HG03457 (cell line): ENCODE measurements at regions not wholly inside any gene's neighbourhood (a gene's known extent, or its start where the extent isn't known, plus 50 kb on each side); places are given as distances from the start of the nearest gene placed in this dataset.

Experiments
- ATAC-seq: cut with Tn5 transposase; IDR thresholded peaks from one replicate; pipeline ENCODE4 v1.9.1; 2021; ENCODE audit warnings: moderate number of reproducible peaks; ENCODE audit not compliant: unreplicated experiment

DNA sequence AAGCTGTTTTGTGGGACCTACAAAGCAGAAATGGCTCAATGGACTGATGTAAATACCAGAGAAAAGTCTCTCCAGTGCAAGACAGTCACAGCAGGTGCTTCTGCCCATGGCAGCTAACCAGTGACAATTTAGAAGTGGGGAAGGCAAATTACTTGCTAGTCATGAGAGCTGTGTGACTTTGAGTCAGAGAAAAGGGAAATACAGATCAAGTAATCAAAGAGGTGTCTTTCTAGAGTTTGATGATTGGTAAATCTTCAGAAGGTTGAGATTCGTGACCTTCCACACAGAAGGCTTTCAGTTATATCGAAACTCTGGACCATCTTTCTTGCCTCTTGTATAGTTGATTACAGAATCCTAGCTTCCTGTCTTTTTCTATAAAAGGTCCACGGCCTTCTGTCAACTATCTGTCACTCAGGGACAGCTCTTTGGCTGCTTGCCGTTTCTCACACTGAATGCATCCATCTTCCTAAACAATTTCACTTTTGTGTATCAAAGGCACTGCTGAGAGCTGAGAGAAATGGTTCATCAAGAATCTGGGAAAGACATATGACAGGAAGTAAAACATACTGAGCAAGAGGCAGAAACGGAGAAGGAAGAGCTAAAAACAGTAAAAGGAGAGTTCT lies 993.9 kb upstream of the ACO1 start:
- no peak for ATAC-seq

DNA sequence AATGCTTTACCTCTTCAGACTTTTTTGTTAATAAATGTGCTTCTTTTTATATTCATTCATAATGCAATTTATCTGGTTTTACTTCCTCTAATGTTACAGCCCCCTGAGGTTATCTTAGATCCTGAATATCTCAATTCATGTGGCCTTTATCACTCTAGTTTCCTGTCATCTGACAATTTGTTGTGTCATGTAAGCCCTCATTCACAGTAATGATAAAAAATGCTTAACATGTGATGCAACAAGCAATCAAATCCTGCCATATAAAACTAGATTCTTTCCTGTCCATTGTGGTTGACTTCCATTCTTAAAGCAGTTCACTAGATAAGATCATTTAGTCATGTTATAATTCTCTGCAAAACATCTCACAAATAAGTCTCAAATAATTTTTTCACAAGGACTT lies 991.2 kb upstream of the ACO1 start:
- ATAC-seq, result no peak

DNA sequence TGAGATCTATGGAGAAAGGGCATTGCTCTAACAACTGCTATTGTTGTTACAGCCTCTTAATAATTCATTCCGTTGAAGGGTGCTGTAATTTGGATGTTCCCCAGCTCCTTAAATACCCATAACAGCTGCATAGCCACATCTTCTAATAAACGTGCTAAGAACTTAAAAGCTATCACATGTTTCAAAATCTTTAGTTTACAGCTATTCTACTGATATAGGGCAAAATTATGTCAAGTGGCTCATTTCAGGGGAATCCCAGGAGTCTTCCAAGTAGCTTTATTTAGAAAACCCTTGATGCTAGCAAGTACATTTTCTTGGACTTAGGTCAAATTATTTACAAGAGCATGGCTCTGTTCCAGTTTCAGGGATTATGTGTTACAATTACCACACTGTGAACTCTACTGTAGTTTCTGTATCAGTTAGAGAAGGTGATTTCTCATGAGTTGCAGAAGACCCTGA lies 990.4 kb upstream of the ACO1 start:
- ATAC-seq, result peak; percentile 61

DNA sequence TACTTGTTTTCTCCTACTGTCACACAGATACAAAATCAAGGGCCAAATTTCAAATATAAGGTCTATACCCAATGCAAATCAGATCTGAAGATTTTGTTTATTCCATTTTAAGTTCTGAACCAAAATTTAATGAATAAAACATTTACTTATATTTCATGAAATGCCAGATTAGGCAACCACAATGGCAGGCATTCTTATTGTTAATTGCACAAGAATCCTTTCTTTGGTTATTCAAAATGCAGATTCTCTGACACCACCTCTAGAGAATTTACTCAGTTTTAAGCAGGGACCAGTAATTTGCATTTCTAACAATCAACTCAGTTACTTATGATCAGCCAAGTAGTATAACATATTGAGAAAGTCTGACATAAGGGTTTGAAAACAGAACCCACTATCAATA lies 972.4 kb upstream of the ACO1 start:
- ATAC-seq, result no peak

DNA sequence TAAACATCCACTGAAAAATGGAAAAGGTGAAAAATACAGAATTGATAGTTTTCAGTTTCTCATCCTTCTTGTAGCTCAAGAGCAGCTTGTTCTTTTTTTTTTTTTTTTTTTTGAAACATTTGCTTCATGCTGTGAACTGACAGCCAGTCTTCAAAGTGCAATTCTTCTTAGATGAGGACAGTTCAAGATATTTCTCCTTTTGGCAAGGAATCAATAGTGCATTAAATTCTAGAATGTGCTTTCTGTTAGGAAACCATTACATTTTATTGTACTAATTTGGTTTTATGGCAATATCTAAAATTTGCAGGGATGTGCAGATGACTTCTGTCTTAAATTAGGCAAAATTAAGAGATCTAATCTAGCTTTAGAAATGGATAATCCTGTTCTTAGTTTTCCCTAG lies 969.3 kb upstream of the ACO1 start:
- ATAC-seq, result no peak

DNA sequence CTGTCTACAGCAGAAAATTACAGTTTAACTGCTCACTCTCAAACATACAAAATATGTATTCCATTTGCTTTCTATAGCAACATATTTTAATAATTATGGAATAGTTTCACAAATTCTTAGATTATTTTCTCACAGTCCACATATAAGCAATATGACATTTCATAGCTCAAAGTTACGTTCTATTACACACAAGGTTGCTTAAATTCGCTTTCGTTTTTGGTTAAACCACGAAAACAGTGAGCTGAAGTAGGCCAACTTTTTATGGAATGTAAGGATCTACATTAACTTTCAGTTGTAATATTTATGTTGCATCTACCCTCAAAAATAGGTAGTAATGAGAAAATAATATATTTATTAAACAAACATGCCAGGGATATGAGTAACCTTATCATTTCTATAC lies 966.0 kb upstream of the ACO1 start:
- no peak for ATAC-seq

DNA sequence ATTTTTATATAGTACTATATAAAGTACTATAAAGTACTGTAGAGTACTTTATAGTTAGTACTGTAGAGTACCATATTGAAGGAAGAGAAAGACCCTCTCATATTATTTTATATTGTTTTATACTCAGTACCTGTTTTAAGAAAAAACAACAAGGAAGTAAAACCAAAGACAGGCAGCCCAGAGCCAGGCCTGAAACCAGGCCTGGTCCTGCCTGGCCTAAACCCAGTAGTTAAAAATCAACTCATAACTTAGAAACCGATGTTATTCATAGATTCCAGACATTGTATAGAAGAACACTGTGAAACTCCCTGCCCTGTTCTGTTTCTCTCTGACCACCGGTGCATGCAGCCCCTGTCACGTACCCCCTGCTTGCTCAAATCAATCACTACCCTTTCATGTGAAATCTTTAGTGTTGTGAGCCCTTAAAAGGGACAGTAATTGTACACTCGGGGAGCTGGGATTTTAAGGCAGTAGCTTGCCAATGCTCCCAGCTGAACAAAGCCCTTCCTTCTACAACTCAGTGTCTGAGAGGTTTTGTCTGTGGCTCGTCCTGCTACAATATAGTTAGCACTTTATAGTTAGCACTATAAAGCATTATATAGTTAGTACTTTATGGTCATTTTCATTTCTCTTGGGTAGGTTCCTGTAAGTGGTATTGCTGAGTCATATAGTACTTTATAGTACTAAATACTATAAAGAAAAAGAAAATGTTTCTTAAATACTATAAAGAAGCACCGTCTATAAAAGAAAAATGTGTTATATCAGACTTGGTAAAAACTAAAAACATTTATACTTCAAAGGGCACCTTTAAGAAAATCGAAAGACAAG lies 940.6 kb upstream of the ACO1 start:
- peak; percentile 70 for ATAC-seq

DNA sequence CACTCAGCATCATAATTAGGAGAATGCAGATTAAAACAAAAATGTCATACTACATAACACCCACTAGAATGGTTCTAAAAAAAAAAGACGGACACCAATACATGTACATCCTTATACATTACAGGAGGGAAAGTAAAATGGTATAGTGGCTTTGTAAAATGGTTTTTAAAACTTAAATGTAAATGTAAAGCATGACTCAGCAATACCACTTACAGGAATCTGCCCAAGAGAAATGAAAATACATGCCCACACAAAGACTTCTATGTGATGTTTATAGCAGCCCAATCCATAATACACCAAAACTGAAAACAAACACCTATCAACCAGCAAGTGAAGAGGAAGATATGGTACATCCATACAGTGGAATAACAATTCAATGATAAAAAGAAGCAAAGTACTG lies 939.1 kb upstream of the ACO1 start:
- ATAC-seq, result no peak

DNA sequence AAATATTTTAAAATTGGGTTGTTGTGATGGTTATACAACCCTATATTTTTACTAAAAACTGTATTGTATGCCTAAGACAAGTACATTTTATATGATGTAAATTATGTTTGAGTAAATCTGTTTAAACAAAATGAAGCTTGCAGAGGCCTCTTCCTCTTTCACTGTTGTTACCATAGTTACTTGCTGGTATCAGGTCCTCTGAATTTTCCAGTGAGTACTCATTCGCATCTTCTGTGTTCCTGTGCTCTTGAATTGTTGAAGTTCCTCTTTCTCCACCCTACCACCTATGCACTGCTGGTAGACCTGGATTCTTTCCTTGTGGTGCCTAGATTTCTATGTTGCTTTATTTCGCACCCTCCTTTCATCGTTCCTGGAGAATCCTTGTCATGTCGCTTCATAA lies 938.5 kb upstream of the ACO1 start:
- ATAC-seq, result peak; percentile 42

DNA sequence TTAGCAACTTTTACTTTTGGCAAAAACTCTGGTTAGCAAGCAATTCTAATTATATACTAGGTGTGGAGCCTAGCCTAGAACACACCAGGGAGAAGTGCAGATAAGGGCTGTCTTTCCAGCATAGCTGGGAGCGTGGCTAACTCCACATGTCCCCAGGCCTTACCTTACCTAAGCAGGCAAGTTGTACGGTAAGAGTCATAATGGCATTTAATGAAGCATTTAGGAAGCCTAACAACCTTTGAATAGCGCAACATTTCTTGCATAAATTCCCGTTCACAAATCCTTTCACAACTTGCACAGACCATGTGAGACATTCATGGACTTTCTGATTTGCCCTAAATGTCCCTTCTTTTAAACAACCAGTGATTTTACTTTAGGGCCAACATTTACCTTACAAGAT lies 917.4 kb upstream of the ACO1 start:
- ATAC-seq, result no peak

DNA sequence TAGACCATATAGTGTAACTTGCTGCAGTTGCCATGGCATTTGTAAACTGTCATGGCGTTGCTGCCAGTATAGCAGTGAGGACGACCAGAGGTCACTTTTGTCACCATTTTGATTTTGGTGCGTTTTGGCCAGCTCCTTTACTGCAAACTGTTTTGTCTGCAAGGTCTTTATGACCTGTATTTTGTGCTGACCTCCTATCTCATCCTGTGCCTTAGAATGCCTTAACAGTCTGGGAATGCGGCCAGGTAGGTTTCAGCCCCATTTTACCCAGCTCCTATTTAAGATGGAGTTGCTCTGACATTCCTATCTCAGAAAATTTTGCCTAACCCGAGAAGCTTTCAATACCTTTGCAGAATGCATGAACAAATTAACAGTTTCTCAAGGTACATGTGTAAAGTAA lies 914.4 kb upstream of the ACO1 start:
- ATAC-seq, result no peak

DNA sequence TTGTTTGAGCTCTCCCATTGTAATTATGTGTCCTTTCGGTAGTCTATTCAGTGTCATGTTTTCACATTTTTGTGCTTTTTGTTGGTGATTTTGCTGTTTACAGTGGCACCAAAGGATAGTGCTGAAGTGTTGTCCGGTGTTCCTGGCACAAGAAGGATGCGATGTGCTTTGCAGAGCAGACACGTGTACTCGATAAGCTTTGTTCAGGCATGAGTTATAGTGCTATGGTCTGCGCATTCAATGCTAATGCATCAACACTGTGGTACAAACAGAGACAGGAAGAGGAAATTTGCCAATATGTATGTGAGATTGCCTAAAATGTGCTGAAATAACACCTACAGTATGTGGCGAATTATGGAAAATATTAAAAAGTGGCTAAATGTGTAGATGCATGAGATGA lies 913.4 kb upstream of the ACO1 start:
- ATAC-seq, result no peak

DNA sequence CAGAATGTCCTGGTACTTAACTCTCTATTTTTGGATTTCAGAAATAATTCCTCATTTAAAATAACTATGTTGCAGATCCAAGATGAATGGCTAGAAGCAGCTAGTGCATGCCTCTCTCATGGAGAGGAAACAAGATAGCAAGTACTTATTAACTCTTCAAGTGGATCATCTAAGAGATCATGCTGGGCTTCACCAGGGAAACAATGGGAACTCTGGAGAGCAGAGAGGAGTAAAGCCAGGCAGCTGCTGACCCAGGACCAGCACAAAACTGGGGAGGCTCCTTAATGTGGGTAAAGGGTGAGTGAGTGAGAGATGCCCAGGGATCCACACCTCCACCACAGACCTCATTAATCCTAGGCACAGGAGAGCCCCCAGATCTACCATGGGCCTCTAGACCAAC lies 897.8 kb upstream of the ACO1 start:
- ATAC-seq, result no peak

DNA sequence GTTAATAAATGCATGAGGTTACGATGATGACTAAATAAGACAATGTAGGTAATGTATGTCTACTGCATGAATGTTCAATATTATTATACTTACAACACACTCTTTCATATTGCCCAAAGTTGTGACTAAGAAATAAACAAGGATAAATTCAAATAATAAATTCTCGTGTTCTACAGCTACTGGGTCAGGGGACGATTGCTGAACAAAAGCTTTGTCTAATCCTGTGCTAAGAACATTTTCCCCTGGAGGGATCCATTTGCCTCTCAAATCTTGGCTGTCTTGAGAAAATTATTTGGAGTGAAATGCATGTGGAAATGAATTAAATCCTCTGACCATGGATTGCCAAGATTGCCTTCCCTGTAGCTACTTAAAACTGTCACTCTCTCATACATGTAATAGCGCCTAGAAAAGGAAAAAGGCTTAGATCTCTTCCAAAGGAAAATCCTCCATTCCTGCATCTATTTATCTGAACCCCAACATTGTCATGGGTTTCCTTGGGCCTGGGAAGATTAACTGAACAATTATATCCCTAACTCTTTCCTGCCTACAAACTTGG lies 893.8 kb upstream of the ACO1 start:
- ATAC-seq, result no peak

DNA sequence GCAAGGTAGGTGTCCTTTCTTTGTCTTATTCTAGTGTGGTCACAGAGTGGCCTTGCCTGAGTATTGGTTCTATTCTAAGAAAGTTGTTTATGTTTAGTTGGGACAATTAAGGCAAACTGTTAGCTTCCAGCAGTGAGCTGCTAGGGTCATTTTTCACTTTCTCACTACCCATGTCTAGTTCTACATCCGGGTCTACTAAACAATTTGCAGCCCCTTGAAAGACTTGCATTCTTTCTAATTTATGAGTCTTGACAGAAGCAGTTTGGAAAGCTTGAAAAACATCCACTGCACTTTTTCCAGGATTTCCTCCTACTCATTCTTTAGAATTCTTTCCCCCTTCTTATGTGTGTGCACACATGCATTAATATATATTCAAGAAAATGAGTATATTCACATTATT lies 892.2 kb upstream of the ACO1 start:
- no peak for ATAC-seq

DNA sequence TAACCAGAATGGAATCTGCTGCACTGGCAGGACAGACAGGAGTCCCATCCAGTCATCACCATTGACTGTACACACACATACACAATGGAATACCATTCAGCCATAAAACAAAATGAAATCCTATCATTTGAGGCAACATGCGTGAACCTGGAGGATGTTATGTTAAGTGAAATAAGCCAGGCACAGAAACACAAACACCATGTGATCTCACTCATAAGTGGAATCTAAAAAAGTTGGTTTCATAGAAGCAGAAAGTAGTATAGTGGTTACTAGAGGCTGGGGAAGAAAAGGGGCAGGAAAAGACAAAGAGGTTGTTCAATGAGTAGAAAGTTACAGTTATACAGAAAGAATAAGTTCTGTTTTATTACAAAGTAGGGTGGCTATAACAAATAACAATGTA lies 884.0 kb upstream of the ACO1 start:
- ATAC-seq, result no peak

DNA sequence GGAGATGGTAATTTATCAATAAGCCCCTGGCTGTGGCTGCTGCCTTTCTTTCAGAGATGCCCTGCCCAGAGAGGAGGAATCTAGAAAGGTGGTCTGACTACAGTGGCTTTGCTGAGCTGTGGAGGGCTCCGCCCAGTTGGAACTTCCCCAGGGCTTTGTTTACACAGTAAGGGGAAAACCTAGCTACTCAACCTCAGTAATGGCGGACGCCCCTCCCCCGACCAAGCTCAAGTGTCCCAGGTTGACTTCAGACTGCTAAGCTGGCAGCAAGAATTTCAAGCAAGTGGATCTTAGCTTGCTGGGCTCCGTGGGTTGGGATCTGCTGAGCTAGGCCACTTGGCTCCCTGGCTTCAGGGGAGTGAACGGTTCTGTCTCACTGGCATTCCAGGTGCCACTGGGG lies 865.4 kb upstream of the ACO1 start:
- ATAC-seq, result no peak

DNA sequence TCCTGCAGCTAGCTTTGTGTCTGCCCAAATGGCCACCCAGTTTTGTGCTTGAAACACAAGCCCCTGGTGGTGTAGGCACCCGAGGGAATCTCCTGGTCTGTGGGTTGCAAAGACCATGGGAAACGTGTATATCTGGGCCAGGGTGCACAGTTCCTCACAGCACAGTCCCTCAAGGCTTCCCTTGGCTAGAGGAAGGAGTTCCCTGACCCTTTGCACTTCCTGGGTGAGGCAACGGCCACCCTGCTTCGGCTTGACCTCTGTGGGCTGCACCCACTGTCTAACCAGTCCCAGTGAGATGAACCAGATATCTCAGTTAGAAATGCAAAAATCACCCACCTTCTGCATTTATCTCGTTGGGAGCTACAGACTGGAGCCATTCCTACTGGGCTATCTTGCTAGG lies 865.0 kb upstream of the ACO1 start:
- ATAC-seq, result no peak

DNA sequence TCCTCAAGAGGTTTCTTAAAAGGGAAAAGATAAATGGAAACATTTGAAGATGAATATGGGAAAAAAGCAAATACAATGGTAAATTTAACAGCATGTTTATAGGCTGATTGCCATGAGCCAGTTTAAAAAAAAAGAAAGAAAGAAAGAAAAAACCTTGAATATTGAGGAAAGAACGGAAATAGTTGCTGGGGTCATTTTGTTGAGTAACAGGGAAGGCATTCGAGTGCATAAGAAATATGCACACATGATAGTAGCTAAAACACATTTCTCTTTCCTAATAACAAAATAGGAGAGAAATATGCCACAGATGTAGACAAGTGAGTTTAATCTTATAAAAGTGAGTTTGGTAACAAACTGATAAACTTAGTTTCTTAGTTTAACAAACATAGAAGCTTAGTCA lies 864.6 kb upstream of the ACO1 start:
- ATAC-seq, result no peak

DNA sequence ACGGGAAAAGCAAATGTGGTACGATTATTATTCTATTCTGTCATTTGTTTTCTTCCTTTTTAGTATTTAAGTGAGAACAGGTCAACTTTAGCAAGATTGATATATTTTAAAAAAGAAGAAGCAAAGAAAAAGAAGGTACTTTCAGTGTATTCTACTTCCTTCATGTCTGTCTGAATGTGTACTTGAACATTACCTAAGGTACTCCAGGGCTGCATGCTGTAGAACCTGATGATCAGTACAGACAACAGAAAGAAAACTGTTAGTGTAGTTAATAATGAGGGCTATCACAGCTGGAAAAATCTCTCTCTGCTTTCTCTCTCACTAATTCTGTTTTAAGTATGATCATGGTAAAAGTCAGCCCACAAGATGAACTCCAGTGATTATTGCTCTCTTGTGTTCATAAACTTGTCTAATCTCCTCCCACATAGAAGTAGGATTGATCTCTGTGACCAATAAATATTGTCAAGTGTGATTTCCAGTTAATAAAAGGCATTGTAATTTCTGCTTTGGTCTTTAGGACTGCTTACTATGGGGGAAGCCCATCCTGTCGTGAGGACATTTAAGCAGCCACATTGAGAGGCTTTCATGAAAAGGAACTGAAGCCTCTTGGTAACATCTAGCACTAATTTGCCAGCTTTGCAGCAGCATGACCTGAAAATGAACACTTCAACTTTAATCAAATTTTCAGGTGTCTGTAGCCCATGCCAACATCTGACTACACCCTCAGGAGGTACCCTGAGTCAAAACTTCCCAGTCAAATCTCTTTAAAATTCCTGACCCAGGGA lies 864.0 kb upstream of the ACO1 start:
- ATAC-seq, result no peak

DNA sequence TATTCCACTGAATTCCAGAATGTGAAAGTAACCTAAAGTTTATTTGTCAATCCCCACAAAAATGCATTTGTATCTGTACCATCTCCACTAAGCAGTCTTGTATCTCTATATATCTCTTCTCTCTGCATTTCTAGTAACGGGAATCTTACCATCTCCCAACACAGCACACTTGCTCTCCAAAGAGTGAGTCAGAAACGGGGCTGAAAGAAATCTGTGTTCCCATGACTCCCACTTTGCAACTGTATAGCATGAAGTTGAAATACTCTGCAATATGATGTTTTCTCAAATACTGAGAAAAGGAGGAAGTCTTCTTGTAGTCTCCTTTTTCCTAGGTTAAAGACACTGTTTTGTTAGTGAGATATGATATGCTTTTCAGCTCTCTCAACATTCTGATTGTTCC lies 848.8 kb upstream of the ACO1 start:
- ATAC-seq, result no peak

DNA sequence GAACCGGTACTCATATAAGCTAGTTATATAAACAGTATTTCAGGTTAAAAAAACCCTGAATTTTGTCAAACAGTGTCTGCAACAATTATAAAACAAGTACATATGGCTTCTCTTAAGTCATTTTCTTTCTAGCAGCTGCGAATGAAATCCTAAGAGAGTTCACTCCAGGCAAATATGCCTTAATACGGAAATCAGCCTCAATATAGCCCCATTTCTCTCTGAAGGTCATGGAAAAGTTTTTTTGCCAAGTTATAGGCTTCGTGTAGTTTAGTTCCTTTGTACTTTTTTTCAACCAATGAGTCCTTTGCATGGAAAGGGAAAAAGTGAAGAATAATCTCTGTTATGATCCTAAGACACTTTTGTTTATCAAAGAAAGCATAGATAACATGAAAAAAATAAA lies 848.0 kb upstream of the ACO1 start:
- no peak for ATAC-seq
